ACHN (cell line): ENCODE measurements at regions not wholly inside any gene's neighbourhood (a gene's known extent, or its start where the extent isn't known, plus 50 kb on each side); places are given as distances from the start of the nearest gene placed in this dataset.

ENCODE experiments used
- DNase-seq: peaks from one replicate; pipeline ENCODE4 v3.0.0-alpha.2; 2015
- in situ Hi-C: cut with HindIII; loops from 2 replicates; pipeline ENCODE4 v1.10.0; 2017; ENCODE audit warnings: low sequenced_read_pairs, low pct_ligation_motif_present, low pct_unique_long_range_greater_than_20kb

GRCh38 chr12:13504074-13504473 lies 307.5 kb downstream of the EMP1 start:
- in situ Hi-C loops, result no loop called here
- DNase-seq, result no peak

DNA sequence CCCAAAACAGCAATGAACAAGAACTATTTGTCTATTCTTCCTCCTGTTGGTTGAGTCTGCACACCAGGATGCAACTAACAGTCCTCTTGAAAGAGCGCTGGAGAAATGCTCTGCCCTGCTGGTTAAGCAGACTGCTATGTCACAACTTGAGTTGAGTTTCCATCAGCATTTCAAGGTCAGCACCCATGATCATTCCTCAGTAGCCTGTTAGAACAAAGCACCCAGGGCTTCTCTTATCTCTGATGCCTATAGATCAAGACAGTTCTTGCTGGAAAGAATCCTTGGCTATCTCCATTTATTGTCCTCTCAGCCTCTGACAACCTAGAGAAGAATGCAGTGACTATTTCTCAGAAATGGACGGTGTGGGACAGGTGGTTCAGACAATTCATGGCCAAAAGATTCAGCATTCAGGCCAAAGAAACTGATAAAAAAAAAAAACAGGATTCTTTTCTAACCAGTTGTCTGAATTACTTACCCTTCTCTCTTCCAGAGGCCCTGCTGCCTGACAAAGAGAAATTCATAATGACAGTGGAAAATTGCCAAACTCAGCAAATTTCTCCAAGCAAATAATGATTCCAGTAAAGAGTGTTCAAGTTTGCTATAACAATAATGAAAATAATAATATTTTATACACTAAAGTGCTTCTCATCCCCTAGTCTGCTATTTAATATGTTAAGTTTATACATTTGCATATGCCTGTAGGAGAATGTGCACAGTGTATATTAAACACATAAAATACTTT lies 306.7 kb downstream of the EMP1 start:
- no peak for DNase-seq
- in situ Hi-C loops, result no loop called here

DNA sequence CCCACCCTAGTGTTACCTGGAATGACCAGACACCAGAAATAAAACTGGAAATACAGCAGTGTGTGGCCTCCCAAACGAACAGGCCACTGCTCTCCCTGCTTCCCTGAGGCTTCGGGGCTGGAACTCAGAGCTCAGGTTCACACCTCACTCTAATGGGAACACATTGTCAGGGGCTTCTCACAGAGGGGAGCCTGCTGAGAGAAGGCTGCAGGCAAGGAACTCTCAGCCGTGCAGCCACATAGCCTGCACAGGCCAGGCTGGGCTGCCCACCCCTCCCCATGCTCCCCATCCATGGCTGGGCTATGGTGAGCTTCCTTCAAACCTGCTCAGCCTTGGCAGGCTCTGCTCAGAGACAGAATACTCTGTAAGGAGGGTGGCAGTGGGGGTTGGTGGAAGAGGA lies 302.5 kb downstream of the EMP1 start:
- in situ Hi-C loops, result no loop called here
- no peak for DNase-seq

GRCh38 chr12:13496111-13496510 lies 299.6 kb downstream of the EMP1 start:
- DNase-seq, result no peak
- in situ Hi-C loops, result no loop called here

- DNase-seq, result no peak
- in situ Hi-C loops, result no loop called here
Measured at GRCh38 chr12:13489246-13489645, 292.7 kb downstream of the EMP1 start.

DNA sequence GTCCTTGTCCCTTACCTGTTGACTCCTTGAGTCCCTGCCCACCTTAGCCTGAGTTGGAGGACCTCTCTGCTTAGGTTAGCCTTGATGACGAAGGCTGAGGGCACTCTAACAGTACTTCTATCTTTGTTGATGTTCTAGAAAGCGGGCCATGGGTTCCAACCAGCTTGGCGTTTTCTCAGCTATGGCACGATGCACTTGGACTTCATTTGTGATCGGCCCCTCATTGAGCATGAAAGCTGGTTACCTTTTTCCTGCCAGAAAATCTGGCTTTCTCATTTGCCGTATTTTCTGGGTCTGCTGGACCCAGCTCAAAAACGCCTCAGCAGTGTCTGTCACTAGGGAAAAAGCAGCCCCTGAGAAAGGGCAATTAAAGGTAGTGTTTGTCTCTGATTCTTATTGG lies 290.8 kb downstream of the EMP1 start:
- in situ Hi-C loops, result no loop called here
- no peak for DNase-seq

GRCh38 chr12:13486794-13487193 lies 290.3 kb downstream of the EMP1 start:
- DNase-seq, result no peak
- in situ Hi-C loops, result no loop called here

GRCh38 chr12:13478650-13479181 lies 282.2 kb downstream of the EMP1 start:
- in situ Hi-C loops, result no loop called here
- DNase-seq, result no peak

DNA sequence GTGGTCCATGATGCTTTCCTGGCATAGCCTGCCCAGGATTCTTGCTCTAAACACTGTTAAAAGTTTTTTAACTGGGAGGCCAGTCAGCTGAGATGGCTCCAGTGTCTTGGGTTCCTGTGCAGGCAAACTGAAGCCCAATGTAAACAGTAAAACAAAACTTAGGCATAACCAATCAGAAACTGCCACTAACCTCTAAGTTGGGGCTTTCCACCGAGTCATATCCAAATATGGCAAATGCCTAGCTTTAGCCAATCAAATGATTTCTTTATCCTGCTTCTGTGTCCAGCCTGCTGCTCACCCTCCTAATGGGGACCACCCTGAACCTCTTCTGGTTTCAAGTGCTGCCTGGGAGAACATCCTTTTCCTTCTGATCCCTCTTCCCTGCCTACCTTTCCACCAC lies 277.9 kb downstream of the EMP1 start:
- in situ Hi-C loops, result no loop called here
- no peak for DNase-seq

DNA sequence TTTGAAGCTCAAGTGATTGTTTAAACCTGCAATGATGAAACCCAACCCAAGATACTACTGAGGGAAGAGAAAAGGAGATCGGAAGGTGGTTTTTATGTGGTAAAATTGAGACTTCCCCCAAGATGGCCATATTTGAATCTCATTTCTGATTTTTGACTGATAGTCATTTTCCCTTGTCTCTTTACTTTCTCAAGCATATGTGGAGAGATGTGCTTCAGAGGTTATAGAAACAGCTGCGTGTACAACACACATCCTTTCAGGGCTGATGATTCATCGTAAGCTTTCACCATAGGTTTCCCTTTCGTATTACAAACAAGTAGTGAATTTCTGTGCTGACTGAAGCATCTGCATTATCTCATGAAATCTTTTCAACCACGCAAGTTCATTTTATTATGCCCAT lies 276.2 kb downstream of the EMP1 start:
- DNase-seq, result no peak
- in situ Hi-C loops, result no loop called here

DNA sequence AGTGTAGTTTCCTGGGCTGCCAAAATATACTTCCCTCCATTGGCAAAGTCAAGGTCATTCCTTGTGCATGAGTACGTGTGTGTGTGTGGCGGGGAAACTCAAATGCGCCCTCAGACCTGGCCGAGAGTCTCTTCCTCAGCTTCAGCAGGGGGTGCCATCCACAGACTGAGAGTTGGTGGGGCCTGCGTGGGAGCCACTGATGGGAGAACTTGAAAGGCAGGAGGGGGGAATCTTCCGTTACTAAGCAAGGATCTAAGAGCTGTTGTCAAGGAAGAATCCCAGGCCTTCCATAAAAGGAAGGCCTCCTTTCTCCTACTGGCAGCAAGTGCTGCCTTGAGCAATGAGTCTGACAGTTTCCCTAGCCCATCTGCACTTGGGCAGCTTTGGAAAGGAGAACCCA lies 274.9 kb downstream of the EMP1 start:
- DNase-seq, result no peak
- in situ Hi-C loops, result no loop called here

- in situ Hi-C loops, result no loop called here
- no peak for DNase-seq
Measured at GRCh38 chr12:13465635-13466034, 269.1 kb downstream of the EMP1 start.

GRCh38 chr12:13463189-13463588 lies 266.7 kb downstream of the EMP1 start:
- in situ Hi-C loops, result no loop called here
- no peak for DNase-seq

DNA sequence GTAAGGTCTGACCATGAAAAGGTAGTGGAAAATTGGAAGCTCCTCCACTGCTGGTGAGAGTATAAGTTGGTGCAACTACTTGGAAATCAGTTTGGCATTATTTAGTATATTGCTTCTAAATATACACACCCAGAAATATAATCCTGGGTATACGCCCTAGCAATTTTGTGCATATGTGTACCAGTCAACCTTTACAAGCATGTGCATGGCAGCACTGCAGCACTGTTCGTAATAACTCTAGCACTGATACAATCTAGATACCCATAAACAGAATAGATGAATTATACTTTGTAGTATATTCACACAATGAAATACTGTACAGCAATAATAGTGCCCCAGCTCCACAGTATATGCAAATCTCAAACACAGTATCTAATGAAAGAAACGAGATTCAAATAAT lies 265.9 kb downstream of the EMP1 start:
- no peak for DNase-seq
- in situ Hi-C loops, result no loop called here

DNA sequence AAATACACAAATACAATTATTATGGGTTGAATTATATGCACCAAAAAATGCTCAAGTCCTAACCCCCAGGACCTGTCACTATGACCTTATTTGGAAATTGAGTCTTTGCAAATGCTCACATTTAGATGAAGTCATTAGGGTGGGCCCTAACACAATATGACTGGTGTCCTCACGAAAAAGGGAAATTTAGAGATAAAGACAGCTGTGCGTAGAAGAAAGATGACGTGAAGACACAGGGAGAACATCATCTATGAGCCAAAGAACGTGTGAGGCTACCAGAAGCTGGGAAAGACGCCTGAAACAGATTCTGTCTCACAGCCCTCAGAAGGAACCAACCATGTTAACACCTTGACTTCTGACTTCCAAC lies 259.2 kb downstream of the EMP1 start:
- DNase-seq, result no peak
- in situ Hi-C loops, result no loop called here

DNA sequence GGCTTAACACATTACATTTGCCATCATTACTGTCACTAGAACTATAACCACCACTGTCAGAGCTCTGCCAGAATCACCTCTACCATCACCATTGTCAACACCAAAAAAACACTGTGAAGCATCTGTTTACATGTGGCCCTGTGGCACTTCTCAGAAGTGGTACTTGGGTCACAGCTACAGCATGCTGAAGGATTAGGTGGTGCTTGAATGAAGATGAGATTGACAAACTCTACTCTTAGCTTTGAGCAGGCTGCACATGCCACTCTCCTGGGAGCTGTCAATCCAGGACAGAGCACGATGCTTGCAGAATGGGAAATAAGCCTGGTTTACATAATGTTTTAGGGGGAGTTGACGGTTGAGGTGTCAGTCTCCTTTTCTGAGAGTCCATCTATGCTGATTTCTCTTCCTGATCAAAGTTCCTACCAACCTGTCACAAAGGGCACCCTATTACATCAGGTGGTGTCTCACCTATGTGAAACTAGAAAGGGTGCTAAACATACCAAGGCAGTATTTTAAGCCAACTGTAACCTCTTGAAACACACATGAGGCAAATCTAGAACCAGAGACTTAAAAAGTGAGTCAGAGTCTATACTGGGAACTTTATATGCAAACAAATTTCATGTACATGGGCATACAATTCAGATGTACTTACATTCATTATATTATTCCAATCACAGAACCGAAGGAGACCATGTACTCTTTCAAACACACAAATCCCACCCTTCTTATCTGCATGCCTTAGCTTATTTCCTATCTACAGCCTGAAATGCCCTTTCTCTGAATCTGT lies 258.7 kb downstream of the EMP1 start:
- DNase-seq, result no peak
- in situ Hi-C loops, result no loop called here

- DNase-seq, result no peak
- in situ Hi-C loops, result no loop called here
Measured at GRCh38 chr12:13452955-13453570, 256.5 kb downstream of the EMP1 start.

- no peak for DNase-seq
- in situ Hi-C loops, result no loop called here
Measured at GRCh38 chr12:13451776-13452175, 255.2 kb downstream of the EMP1 start.

- in situ Hi-C loops, result no loop called here
- DNase-seq, result no peak
Measured at GRCh38 chr12:13450231-13451080, 253.9 kb downstream of the EMP1 start.
